ENCODE measurements at regions not wholly inside any gene's neighbourhood (a gene's known extent, or its start where the extent isn't known, plus 50 kb on each side); places are given as distances from the start of the nearest gene placed in this dataset.
"Not testable (repeated sequence)": the region's sequence is repeated elsewhere in the genome, so short reads cannot be mapped to it uniquely, and the experiment has no call there.

DNA sequence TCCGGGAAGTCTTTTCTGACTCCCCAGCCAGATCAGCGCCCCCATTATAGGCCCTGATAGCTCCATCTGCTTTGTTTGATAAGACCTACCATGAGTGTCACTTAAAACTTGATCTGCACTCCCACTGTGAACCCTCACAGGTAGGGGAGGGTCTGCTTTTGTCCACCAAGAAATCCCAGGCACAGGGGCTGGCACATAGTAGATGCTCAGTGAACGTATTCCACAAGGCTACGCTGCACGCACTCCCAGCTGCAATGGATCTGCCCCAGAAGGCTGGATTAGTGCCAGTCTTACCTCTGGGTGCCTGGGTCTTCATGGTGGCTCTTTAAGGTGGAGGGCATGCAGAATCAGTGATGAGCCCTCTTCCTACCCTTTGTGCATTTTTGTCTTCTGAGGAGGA lies 447.1 kb downstream of the PTPRU start:
- no peak for DNase-seq (ENCODE audit: low spot score)
- no peak overlapping the region for H3K27ac Mint-ChIP-seq (ENCODE audit: unreplicated experiment)
- TF ChIP-seq, protein P1, sequence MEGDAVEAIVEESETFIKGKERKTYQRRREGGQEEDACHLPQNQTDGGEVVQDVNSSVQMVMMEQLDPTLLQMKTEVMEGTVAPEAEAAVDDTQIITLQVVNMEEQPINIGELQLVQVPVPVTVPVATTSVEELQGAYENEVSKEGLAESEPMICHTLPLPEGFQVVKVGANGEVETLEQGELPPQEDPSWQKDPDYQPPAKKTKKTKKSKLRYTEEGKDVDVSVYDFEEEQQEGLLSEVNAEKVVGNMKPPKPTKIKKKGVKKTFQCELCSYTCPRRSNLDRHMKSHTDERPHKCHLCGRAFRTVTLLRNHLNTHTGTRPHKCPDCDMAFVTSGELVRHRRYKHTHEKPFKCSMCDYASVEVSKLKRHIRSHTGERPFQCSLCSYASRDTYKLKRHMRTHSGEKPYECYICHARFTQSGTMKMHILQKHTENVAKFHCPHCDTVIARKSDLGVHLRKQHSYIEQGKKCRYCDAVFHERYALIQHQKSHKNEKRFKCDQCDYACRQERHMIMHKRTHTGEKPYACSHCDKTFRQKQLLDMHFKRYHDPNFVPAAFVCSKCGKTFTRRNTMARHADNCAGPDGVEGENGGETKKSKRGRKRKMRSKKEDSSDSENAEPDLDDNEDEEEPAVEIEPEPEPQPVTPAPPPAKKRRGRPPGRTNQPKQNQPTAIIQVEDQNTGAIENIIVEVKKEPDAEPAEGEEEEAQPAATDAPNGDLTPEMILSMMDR (IDR thresholded peaks at IDR 0.05) = no peak
- H3K9me3 Mint-ChIP-seq (ENCODE audit: low read depth) = no peaks in the 10 kb centered on the region
- H3K4me1 Mint-ChIP-seq (ENCODE audit: low read depth) = peaks cover 22% of the 10 kb centered on the region
- H3K4me3 Mint-ChIP-seq (ENCODE audit: unreplicated experiment) = no peak overlapping the region
- H3K36me3 Mint-ChIP-seq (ENCODE audit: low read depth) = no peaks in the 10 kb centered on the region
- no peaks in the 10 kb centered on the region for H3K27me3 Mint-ChIP-seq (ENCODE audit: low read depth)

DNA sequence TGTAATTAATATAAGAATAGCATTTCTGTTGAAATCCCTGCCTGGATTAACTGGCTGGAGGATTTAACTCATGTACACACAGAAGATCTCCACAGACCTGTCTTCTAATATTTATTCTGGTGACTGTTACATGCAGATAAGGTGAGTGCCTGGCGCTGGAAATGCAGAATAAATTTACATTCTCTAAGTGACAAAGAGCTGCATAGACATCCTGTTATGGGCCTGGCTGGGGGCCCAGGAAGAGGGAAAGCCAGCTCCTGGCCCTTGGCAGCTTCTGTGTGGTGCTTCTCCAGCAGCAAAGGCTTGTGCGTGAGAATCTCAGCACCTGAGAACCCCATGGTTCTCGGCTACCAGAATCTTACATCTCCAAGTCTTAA lies 446.6 kb downstream of the PTPRU start:
- TF ChIP-seq, protein P1 (IDR thresholded peaks at IDR 0.05) = no peak
- Mint-ChIP-seq H3K4me3 (ENCODE audit: unreplicated experiment) (no peak overlapping the region), H3K27me3 (ENCODE audit: low read depth) (no peaks in the 10 kb centered on the region), H3K9me3 (ENCODE audit: low read depth) (no peaks in the 10 kb centered on the region), H3K4me1 (ENCODE audit: low read depth) (peaks cover 16% of the 10 kb centered on the region), H3K36me3 (ENCODE audit: low read depth) (no peaks in the 10 kb centered on the region), H3K27ac (ENCODE audit: unreplicated experiment) (no peak overlapping the region)
- no peak for DNase-seq (ENCODE audit: low spot score)

DNA sequence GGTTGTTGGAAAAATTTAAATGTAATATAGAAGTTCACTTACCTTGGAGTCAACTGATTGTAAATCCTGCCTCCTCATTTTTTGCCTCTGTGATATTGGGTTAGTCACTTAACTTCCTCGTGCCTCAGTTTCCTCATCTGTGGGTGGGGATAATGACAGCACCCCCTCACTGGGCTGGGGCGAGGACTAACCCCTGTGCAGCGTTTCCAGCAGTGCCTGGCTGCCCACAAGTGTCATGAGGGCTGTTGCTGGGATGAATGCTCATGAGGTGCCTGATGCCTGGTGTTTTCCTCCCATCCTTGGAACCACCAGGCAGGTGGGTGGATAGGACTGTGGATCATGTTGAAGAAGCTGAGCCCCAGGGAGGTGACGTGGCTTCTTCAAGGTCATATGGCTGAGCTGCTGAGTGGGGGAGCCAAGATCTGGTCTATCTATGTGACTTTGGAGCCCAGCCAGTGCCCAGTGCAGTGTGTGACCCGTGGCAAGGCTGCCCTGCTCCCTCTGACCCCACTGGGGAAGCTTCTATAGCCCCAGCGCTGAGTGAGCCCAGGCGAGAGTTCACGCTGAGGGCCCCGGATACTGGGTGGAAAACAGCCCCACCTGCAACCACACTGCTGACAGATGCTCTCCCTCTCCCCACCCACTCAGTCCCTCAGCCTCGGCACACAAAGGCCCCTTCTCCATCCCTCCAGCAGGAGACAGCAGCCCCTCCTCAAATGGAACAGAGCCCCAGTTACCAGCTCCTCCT lies 446.0 kb downstream of the PTPRU start:
- Mint-ChIP-seq H3K4me1 (ENCODE audit: low read depth) (peaks cover 12% of the 10 kb centered on the region), H3K36me3 (ENCODE audit: low read depth) (no peaks in the 10 kb centered on the region), H3K27ac (ENCODE audit: unreplicated experiment) (no peak overlapping the region), H3K4me3 (ENCODE audit: unreplicated experiment) (no peak overlapping the region), H3K27me3 (ENCODE audit: low read depth) (no peaks in the 10 kb centered on the region), H3K9me3 (ENCODE audit: low read depth) (no peaks in the 10 kb centered on the region)
- no peak for DNase-seq (ENCODE audit: low spot score)
- TF ChIP-seq, protein P1 (IDR thresholded peaks at IDR 0.05) = no peak

DNA sequence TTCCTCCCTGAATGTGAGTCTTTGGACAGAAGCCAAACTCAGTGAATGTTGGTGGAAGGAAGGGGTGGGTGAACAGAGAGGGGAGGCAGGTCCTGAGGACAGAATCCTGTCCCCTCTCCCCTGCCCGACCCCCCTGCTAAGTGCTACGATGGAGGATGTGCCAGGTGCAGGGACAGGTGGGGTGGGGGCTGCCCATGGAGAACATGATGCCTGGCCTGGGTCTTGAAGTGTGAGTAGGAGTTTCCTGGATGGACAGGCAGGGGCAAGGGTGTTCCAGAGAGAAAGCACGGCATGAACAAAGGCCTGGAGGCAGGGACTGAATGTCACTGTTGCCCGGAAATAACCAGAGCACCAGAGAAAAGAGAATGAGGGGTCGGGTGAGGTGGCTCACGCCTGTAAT lies 445.1 kb downstream of the PTPRU start:
- not testable (repeated sequence) for H3K4me3 Mint-ChIP-seq (ENCODE audit: unreplicated experiment); H3K4me1 Mint-ChIP-seq (ENCODE audit: low read depth); H3K27me3 Mint-ChIP-seq (ENCODE audit: low read depth); DNase-seq (ENCODE audit: low spot score); H3K27ac Mint-ChIP-seq (ENCODE audit: unreplicated experiment); H3K9me3 Mint-ChIP-seq (ENCODE audit: low read depth); H3K36me3 Mint-ChIP-seq (ENCODE audit: low read depth)

DNA sequence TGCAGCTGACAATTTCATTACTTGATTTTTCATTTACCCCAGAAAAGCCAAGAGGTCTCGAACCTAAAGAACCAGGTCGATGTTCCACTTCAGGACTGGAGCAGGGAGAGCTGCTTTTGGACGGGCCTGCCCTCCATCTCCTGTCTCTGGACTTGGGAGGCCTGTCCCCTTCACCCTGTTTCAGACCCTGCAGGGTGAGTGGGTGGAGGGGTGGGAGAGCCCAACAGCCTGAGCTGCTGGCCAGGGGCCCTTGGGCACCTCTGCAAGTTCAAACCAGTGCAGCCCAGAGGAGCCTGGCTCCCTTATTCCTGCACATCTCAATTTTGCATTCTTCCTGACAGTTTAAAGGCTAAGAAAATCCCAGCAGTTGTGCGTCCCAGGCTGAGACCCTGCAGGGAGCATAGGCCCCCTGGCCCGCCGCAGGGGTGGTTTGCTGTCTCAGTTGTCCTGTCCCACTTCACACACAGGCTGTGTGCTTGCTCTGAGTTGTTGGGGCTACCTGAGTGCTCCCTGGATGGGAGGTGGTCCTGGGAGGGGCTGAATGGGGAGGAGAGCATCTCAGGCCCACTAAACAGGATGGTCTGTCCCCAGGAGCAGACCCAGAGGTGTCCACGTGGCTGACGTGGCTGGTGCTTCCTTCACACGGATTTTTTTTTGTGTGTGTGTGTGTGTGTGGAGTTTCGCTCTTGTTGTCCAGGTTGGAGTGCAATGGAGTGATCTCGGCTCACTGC lies 443.7 kb downstream of the PTPRU start:
- H3K9me3 Mint-ChIP-seq (ENCODE audit: low read depth) = no peaks in the 10 kb centered on the region
- no peak for DNase-seq (ENCODE audit: low spot score)
- H3K27me3 Mint-ChIP-seq (ENCODE audit: low read depth) = no peaks in the 10 kb centered on the region
- no peak overlapping the region for H3K27ac Mint-ChIP-seq (ENCODE audit: unreplicated experiment)
- H3K4me1 Mint-ChIP-seq (ENCODE audit: low read depth) = peaks cover 9% of the 10 kb centered on the region
- TF ChIP-seq, protein P1 (IDR thresholded peaks at IDR 0.05) = no peak
- no peaks in the 10 kb centered on the region for H3K36me3 Mint-ChIP-seq (ENCODE audit: low read depth)
- H3K4me3 Mint-ChIP-seq (ENCODE audit: unreplicated experiment) = no peak overlapping the region
